HG03159 (cell line): ENCODE measurements at regions not wholly inside any gene's neighbourhood (a gene's known extent, or its start where the extent isn't known, plus 50 kb on each side); places are given as distances from the start of the nearest gene placed in this dataset.
"Not testable (repeated sequence)": the region's sequence is repeated elsewhere in the genome, so short reads cannot be mapped to it uniquely, and the experiment has no call there.

ENCODE experiments used
- ATAC-seq: cut with Tn5 transposase; IDR thresholded peaks from one replicate; pipeline ENCODE4 v1.9.1; 2021; ENCODE audit warnings: mild to moderate bottlenecking, moderate library complexity; ENCODE audit not compliant: unreplicated experiment

- no peak for ATAC-seq
These were observed 894.9 kb downstream of the DIPK2A start for GRCh38 chr3:144866476-144866875.

DNA sequence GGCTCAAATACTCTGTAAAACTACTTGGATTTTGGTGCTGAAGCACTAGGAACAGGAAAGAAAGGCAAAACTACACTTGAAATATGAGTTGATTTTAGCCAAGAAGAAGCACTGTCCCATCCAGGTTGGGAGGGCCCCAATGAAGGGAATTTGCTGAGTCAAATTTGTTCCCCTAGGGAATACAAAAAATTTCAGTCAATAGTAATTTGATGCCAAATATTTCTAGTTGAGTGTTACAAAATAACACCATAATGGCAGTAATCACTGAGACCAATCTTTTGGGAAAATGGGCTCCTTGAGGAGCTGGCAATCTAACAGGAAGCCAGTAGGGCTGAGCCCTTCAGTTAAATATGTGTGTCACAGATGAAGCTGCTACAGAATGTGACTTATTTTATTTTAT is 896.9 kb downstream of the DIPK2A start:
- no peak for ATAC-seq

GRCh38 chr3:144873066-144873465 is 901.4 kb downstream of the DIPK2A start:
- ATAC-seq: no peak

DNA sequence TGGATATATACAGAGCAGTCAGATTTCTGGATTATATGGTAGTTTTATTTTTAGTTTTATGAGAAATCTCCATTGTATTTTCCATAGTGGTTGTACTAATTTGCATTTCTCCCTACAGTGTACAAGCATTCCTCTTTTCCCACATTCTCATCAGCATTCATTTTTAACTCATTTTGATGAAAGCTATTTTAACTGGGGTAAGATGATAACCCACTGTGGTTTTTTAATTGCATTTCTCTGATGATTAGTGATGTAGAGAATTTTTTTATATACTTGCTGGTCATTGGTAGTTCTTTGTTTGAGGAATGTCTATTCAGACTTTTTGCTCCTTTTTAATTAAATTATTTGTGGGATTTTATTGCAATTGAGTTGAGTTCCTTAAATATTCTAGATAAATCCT is 903.6 kb downstream of the DIPK2A start:
- ATAC-seq: no peak

- no peak for ATAC-seq
These were observed 905.7 kb downstream of the DIPK2A start for GRCh38 chr3:144877356-144877755.

DNA sequence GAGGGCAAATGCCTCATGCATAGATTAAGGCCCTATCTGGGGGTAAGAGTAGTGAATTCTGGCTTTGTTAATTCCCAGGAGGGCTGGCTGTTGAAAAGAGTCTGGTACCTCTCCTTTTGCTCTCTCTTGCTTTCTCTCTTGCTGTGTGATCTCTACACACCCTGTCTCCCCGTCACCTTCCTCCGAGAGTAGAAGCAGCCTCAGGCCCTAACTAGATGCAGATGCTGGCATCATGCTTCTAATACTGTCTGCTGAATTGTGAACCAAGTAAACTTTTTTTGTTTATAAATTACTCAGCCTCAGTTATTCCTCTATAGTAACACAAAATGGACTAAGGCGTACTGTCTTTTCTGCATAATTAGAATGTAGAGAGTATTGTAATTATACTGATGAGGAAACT is 908.1 kb downstream of the DIPK2A start:
- no peak for ATAC-seq

GRCh38 chr3:144893980-144894379 is 922.4 kb downstream of the DIPK2A start:
- no peak for ATAC-seq

DNA sequence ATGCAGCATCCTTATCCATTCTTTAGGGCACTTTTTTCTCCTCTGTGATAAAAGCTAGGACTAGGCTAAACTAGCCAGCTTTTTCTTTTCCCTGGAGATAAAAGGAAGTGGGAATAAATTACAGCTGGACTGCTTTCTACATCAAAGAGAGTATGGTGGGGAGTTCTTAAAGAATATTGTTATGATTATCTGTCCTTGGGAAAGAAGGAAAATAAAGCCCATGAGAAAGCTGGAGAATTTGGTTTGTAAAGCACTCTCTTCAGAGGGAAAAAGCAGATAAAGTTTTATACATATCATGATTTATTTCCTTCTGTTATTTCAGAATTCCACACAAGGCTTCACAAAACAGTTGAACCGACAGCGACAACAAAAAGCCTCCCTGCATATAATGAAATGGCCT is 923.0 kb downstream of the DIPK2A start:
- no peak for ATAC-seq

DNA sequence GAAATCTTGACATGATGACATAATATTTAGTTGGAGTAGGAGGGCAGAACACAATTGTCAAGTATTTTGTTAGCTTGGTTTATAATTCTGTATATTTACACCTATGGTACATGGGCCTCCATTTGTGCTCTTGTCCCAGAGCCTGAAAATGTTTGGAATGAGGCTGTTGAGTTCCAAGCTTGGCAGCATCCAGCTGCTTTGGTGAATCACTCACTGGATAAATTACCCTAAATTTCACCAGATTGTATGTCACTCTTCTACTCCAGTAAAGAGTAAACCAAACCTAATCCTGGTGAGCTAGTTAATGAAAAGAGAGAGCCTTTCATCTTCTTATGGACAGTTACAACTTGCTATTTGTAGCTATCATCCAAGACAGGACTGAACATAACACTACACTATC is 928.7 kb downstream of the DIPK2A start:
- ATAC-seq: no peak

- not testable (repeated sequence) for ATAC-seq
These were observed 936.0 kb downstream of the DIPK2A start for GRCh38 chr3:144907581-144907980.

GRCh38 chr3:144912968-144913367 is 941.3 kb downstream of the DIPK2A start:
- ATAC-seq: no peak

GRCh38 chr3:144915202-144915601 is 943.6 kb downstream of the DIPK2A start:
- no peak for ATAC-seq

GRCh38 chr3:144921710-144922109 is 950.1 kb downstream of the DIPK2A start:
- no peak for ATAC-seq

- ATAC-seq: no peak
These were observed 951.6 kb downstream of the DIPK2A start for GRCh38 chr3:144923046-144923775.

DNA sequence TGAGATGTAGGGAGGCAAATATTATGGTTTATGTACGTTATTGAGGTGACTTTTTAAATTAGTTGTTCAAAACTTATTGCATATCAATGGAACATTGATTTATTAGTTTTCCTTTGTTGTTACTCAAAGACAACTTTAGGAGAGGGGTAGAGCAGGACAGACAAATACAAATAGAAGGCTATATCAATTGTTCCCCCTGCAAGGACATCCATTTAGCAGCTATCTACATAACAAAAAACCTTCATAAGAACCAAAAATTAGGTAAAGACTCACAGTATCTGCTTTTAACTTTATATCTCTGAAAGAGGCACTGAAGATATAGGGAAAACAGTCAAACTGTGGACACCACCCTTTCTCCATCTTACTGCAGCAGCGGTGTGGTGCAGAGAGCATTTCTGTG is 958.8 kb downstream of the DIPK2A start:
- ATAC-seq: no peak

DNA sequence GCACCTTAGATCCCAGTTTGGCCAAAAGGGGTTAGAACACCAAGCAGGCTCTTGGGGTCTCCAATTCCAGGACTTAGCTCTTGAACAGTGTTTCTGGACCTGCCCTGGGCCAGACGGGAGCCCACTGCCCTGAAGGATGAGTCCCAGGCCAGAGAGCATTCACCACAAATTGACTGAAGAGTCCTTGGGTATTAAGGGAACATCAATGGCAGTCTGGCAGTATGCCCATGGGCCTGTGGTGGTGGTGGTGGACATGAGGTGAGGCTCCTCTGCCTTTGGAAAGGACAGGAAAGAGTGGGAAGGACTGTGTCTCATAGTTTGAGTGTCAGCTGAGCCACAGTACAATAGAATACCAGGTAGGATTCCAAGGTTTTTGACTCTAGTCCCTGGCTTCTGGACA is 960.0 kb downstream of the DIPK2A start:
- no peak for ATAC-seq

DNA sequence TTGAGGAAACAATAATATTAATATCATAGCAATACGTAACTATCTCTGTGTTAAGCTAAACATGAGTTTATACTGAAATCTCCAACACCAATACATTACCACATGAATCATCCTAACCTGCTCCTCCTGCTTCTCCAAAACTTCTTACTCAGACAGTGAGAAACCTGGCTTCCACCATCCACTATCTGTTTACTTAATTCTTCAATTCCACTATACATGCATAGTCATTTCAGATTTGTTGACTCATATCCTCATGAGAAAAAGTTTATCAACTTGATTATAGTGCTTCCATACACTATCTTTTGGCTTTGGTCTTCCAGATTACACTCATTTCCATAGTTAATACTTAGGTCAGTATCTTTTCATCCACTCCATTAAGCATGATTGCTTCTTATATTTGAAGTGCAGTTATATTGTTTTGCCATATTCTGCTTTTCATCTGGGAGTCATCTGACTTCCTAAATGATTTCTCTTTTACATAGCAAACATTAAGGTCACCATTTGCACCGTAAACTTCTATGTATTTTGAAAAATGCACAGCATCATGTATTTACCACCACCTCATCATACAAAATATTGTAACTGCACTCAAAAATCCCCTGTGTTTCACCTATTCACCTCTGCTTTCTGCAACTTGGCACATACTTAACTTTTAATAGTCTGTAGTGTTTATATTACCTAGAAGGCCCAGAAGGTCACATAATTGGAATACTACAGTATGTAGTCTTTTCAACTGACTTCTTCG is 970.6 kb downstream of the DIPK2A start:
- ATAC-seq: no peak

- no peak for ATAC-seq
These were observed 971.2 kb downstream of the DIPK2A start for GRCh38 chr3:144942838-144943197.

- no peak for ATAC-seq
These were observed 976.3 kb downstream of the DIPK2A start for GRCh38 chr3:144947895-144948294.

DNA sequence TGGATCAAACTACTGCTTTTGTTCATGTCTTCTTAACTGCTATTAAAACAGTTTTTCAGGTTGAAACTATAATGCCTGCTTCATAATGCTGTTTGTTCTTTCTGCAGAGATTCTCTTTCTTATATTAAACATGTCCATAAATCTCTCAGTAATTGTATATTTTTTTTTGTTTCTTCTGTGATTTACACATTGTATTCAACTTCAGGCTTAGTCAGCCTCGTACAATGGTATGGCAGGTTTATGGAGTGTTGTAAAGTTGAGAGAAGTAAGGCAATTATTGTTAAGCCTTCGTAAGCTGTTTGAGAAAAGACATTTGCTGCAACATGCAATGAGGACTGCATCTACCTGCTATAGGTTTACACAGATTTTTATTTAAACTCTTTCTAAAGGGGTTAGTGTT is 977.1 kb downstream of the DIPK2A start:
- no peak for ATAC-seq

- ATAC-seq: no peak
These were observed 982.3 kb downstream of the DIPK2A start for GRCh38 chr3:144953959-144954358.

- ATAC-seq: no peak
These were observed 985.9 kb downstream of the DIPK2A start for GRCh38 chr3:144957398-144958101.
